ENCODE measurements at regions not wholly inside any gene's neighbourhood (a gene's known extent, or its start where the extent isn't known, plus 50 kb on each side); places are given as distances from the start of the nearest gene placed in this dataset.

- no peak overlapping the region for H2BK120ac ChIP-seq (replicated peaks; ENCODE audit: low read depth, low read length)
- TF ChIP-seq MAX (IDR thresholded peaks at IDR 0.05) (no peak), ZNF274 (IDR thresholded peaks at IDR 0.05; ENCODE audit: borderline replicate concordance, extremely low read depth, low read length) (no peak), BRCA1 (IDR thresholded peaks at IDR 0.05; ENCODE audit: low read depth, low read length) (no peak), RNF2 (IDR thresholded peaks at IDR 0.05; ENCODE audit: borderline replicate concordance, low read depth, low read length, missing control alignments, poor library complexity, severe bottlenecking) (no peak), KDM5A (IDR thresholded peaks at IDR 0.05; ENCODE audit: low read length) (no peak), POLR2AphosphoS5 (IDR thresholded peaks at IDR 0.05; ENCODE audit: low read depth, low read length) (no peak), PHF8 (conservative IDR thresholded peaks at IDR 0.05; ENCODE audit: low read depth, low read length) (no peak), BCL11A (IDR thresholded peaks at IDR 0.05; ENCODE audit: low read depth in 2 of 2, low read length in 2 of 2) (no peak), SRF (IDR thresholded peaks at IDR 0.05; ENCODE audit: low read depth, low read length) (no peak), TBP (IDR thresholded peaks at IDR 0.05; ENCODE audit: low read depth, low read length) (no peak), SIRT6 (IDR thresholded peaks at IDR 0.05; ENCODE audit: low read length) (no peak), TAF7 (optimal IDR thresholded peaks at IDR 0.05; ENCODE audit: borderline replicate concordance, low read depth, low read length) (no peak), NRF1 (IDR thresholded peaks at IDR 0.05; ENCODE audit: low read depth, low read length) (no peak), GTF2F1 (IDR thresholded peaks at IDR 0.05; ENCODE audit: borderline replicate concordance, low read depth, low read length) (no peak), SIX5 (IDR thresholded peaks at IDR 0.05; ENCODE audit: low read depth, low read length) (no peak), TCF12 (IDR thresholded peaks at IDR 0.05; ENCODE audit: low read depth, low read length) (no peak)
Measured at GRCh38 chr1:200266871-200267270, 143.0 kb downstream of the ZNF281 start.

More at GRCh38 chr1:200266871-200267270, 143.0 kb downstream of the ZNF281 start:
- H3K79me1 ChIP-seq (ENCODE audit: low read depth, low read length) = no peaks in the 10 kb centered on the region
- no peak overlapping the region for H2BK5ac ChIP-seq (ENCODE audit: low read depth, low read length)
- no peak overlapping the region for H4K5ac ChIP-seq (ENCODE audit: insufficient read length, low read depth, low read length)
- CTCF ChIA-PET (ENCODE audit: partially characterized antibody) = interaction anchor here (0.6 to 7.0 kb wide), 7 partner anchors 7 to 293 kb away, joined by 3 to 56 read pairs (median 4); no protein-coding TSS in a partner anchor
- H4K20me1 ChIP-seq (replicated peaks in 1 of 2; ENCODE audit: control insufficient read depth in 1 of 2, insufficient read depth in 2 of 2, low read length in 2 of 2) = no peaks in the 10 kb centered on the region
- no peak overlapping the region for H3K23ac ChIP-seq (ENCODE audit: insufficient read length)
- H2BK12ac ChIP-seq (ENCODE audit: low read depth, low read length) = no peak overlapping the region
- no peak overlapping the region for H4K8ac ChIP-seq (ENCODE audit: extremely low read depth, insufficient read depth, low read length)
- no peak overlapping the region for H3K4ac ChIP-seq (replicated peaks; ENCODE audit: insufficient read length, low read depth, low read length)
- FAIRE-seq (no peak), DNase-seq (ENCODE audit: low read depth in 1 of 2, low spot score in 2 of 2) (no peak)
- no peaks in the 10 kb centered on the region for H3K4me1 ChIP-seq (replicated peaks in 1 of 4; ENCODE audit: control insufficient read depth in 3 of 4, insufficient read depth in 4 of 4, low read length in 3 of 4)
- H3K4me2 ChIP-seq (ENCODE audit: insufficient read depth in 1 of 2, low read depth in 2 of 2, low read length in 2 of 2) = no peak overlapping the region
- H2AK5ac ChIP-seq (ENCODE audit: low read depth, low read length) = no peak overlapping the region
- H3K36me3 ChIP-seq (ENCODE audit: control insufficient read depth in 2 of 4, insufficient read depth in 4 of 4, low read length in 3 of 4) = no peaks in the 10 kb centered on the region
- no peak overlapping the region for H2AFZ ChIP-seq (ENCODE audit: low read length)
- no peak overlapping the region for H2BK15ac ChIP-seq (ENCODE audit: low read length)
- H3K9me3 ChIP-seq (ENCODE audit: insufficient read depth in 2 of 2, low read depth in 1 of 2, low read length in 1 of 2) = no peaks in the 10 kb centered on the region
- no peak overlapping the region for H3K4me3 ChIP-seq (ENCODE audit: extremely low read depth in 1 of 4, insufficient read depth in 2 of 4, low read depth in 3 of 4, low read length in 4 of 4)
- POLR2A ChIA-PET (ENCODE audit: partially characterized antibody) = no interaction called here
- no peaks in the 10 kb centered on the region for H3K27me3 ChIP-seq (replicated peaks in 1 of 4; ENCODE audit: control insufficient read depth in 3 of 4, extremely low read depth in 1 of 4, insufficient read depth in 3 of 4, low read length in 3 of 4)
- H3K14ac ChIP-seq (ENCODE audit: insufficient read length) = no peak overlapping the region
- H3K56ac ChIP-seq (replicated peaks; ENCODE audit: insufficient read length, low read depth, low read length) = no peak overlapping the region
- H3K18ac ChIP-seq (ENCODE audit: extremely low read depth, low read length) = no peak overlapping the region
- no peaks in the 10 kb centered on the region for H3K23me2 ChIP-seq (ENCODE audit: low read depth, low read length)
- H4K91ac ChIP-seq (replicated peaks; ENCODE audit: insufficient read length, low read length) = no peak overlapping the region
- WGBS, 2 experiments (ENCODE audit: extremely low coverage in 1 of 2, insufficient coverage in 1 of 2, insufficient read length in 1 of 2, insufficient replicate concordance in 2 of 2, low coverage in 1 of 2, low lambda C conversion rate in 2 of 2, missing lambda C conversion rate in 1 of 2) = 92% methylated on average over 3 of the region's 3 CpGs; no CpG with 5 or more reads in 1 of the 2 experiments
- H3K9ac ChIP-seq (replicated peaks in 1 of 4; ENCODE audit: extremely low read depth in 1 of 4, low read depth in 3 of 4, low read length in 3 of 4) = no peak overlapping the region
- H3K79me2 ChIP-seq (ENCODE audit: control insufficient read depth in 1 of 2, insufficient read depth in 2 of 2, low read length in 2 of 2) = no peaks in the 10 kb centered on the region
- H3K27ac ChIP-seq (ENCODE audit: low read depth, low read length) = no peak overlapping the region
- no peak overlapping the region for H2BK20ac ChIP-seq (ENCODE audit: low read length)

All from H1 (cell line).